A549 (cell line): ENCODE measurements at regions not wholly inside any gene's neighbourhood (a gene's known extent, or its start where the extent isn't known, plus 50 kb on each side); places are given as distances from the start of the nearest gene placed in this dataset.

Experiments
- CHD4 ChIP-seq: fragments of 200-600 bp; sonication (generic); IDR thresholded peaks from 2 replicates; pipeline ENCODE4 v1.6.1; 2016; ENCODE audit warnings: antibody characterized with exemption, mild to moderate bottlenecking, borderline replicate concordance
- FOSL2 ChIP-seq, 2 experiments: fragments of 450-650 bp in 1 of 2; fragments of >200 bp in 1 of 2; sonication (Bioruptor Twin) in 1 of 2; formaldehyde crosslinking; IDR thresholded peaks; 2 replicates each; pipeline versions ENCODE4 v1.5.0 to v1.6.1; 2016 to 2020; ENCODE audit warnings: mild to moderate bottlenecking in 1 of 2, moderate library complexity in 1 of 2
- HOXA7 ChIP-seq: fragments of 250-450 bp; sonication (Bioruptor Pico); IDR thresholded peaks from 2 replicates; pipeline ENCODE4 v1.5.0; 2020; ENCODE audit warnings: mild to moderate bottlenecking, moderate library complexity
- JUNB ChIP-seq: fragments of >200 bp; sonication (Bioruptor Twin); formaldehyde crosslinking; IDR thresholded peaks from 2 replicates; pipeline ENCODE4 v1.6.1; 2016
- POLR2A ChIP-seq: IDR thresholded peaks from 2 replicates; pipeline ENCODE4 v1.6.1; 2012; ENCODE audit warnings: mild to moderate bottlenecking, low read length
- POLR2AphosphoS2 ChIP-seq: conservative IDR thresholded peaks from 2 replicates; pipeline ENCODE4 v1.6.1; 2012; ENCODE audit warnings: low read length, improper control_type of control experiment, inconsistent platforms
- TF ChIP-seq, protein P1 (sequence below): fragments of >200 bp; sonication (Bioruptor Twin); formaldehyde crosslinking; IDR thresholded peaks from 3 replicates; pipeline ENCODE4 v1.5.1; 2016

DNA sequence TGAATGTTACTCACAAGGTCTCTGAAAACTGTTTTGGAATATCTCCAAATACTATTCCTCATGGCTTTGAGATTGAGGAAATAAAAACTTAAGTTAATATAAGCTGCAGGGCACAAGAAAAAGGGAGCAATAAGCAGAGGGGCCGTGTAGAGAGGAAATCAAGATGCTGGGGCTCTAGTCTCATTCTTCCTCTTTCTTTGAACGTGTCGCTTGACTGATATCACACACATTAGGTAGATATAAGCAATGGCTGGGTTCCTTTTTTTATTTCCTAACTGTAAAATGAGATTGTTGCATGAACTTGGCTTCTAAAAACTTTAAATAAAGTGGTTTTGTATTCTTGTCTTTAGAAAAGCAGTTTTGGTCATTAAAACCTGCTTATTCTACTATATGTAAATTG lies 326.7 kb upstream of the ROPN1 start:
- TF ChIP-seq FOSL2 (IDR thresholded peaks at IDR 0.05), result no peak
- no peak for TF ChIP-seq FOSL2 (CRISPR knock-in tag; IDR thresholded peaks at IDR 0.05)
- TF ChIP-seq CHD4, result no peak
- TF ChIP-seq, protein P1, sequence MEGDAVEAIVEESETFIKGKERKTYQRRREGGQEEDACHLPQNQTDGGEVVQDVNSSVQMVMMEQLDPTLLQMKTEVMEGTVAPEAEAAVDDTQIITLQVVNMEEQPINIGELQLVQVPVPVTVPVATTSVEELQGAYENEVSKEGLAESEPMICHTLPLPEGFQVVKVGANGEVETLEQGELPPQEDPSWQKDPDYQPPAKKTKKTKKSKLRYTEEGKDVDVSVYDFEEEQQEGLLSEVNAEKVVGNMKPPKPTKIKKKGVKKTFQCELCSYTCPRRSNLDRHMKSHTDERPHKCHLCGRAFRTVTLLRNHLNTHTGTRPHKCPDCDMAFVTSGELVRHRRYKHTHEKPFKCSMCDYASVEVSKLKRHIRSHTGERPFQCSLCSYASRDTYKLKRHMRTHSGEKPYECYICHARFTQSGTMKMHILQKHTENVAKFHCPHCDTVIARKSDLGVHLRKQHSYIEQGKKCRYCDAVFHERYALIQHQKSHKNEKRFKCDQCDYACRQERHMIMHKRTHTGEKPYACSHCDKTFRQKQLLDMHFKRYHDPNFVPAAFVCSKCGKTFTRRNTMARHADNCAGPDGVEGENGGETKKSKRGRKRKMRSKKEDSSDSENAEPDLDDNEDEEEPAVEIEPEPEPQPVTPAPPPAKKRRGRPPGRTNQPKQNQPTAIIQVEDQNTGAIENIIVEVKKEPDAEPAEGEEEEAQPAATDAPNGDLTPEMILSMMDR, result no peak
- no peak for TF ChIP-seq HOXA7 (CRISPR knock-in tag)
- no peak for TF ChIP-seq POLR2A
- no peak for TF ChIP-seq POLR2AphosphoS2
- no peak for TF ChIP-seq JUNB
